Neural progenitor cell (in vitro differentiated cells): ENCODE measurements at regions not wholly inside any gene's neighbourhood (a gene's known extent, or its start where the extent isn't known, plus 50 kb on each side); places are given as distances from the start of the nearest gene placed in this dataset.

Experiments used
- CTCF ChIP-seq: fragments of 200-600 bp; sonication (generic); IDR thresholded peaks from 2 replicates; pipeline ENCODE4 v1.5.1; 2017; ENCODE audit warnings: antibody characterized with exemption, mild to moderate bottlenecking
- EZH2 ChIP-seq: fragments of 200-600 bp; sonication (generic); IDR thresholded peaks from 2 replicates; pipeline ENCODE4 v1.6.1; 2017; ENCODE audit warnings: antibody characterized with exemption, mild to moderate bottlenecking, moderate library complexity

GRCh38 chr3:67943546-67943945, 289.1 kb upstream of the SUCLG2 start:
- TF ChIP-seq CTCF (no peak), EZH2 (no peak)
